Stimulated activated naive CD4-positive, alpha-beta T cell (primary cell): ENCODE measurements at regions not wholly inside any gene's neighbourhood (a gene's known extent, or its start where the extent isn't known, plus 50 kb on each side); places are given as distances from the start of the nearest gene placed in this dataset.
A peak's percentile ranks its signal among the peaks of the same experiment; 100 is the strongest.

Experiments used
- DNase-seq, 6 experiments: peaks; one replicate each; lab custom pipeline; 2025; lab: John Stamatoyannopoulos, UW

GRCh38 chr12:130258863-130259262 lies 78.8 kb upstream of the PIWIL1 start:
- no peak for DNase-seq

- DNase-seq, result no peak
Measured at GRCh38 chr12:130263025-130263424, 74.7 kb upstream of the PIWIL1 start.

- no peak for DNase-seq
Measured at GRCh38 chr12:130263996-130264395, 73.7 kb upstream of the PIWIL1 start.

GRCh38 chr12:130266751-130267150 lies 70.9 kb upstream of the PIWIL1 start:
- DNase-seq, result no peak

GRCh38 chr12:130280231-130280630 lies 57.5 kb upstream of the PIWIL1 start:
- peak in 1 of 6 experiments; percentile 19 for DNase-seq

- no peak for DNase-seq
Measured at GRCh38 chr12:130280742-130281141, 56.9 kb upstream of the PIWIL1 start.

- peak in 4 of 6 experiments; percentile 5 to 38 (median 21) for DNase-seq
Measured at GRCh38 chr12:130281153-130281799, 56.4 kb upstream of the PIWIL1 start.

- DNase-seq, result no peak
Measured at GRCh38 chr12:130286041-130286440, 51.6 kb upstream of the PIWIL1 start.

GRCh38 chr12:130286741-130287440 lies 50.8 kb upstream of the PIWIL1 start:
- DNase-seq, result no peak
